ENCODE measurements at regions not wholly inside any gene's neighbourhood (a gene's known extent, or its start where the extent isn't known, plus 50 kb on each side); places are given as distances from the start of the nearest gene placed in this dataset.

- no peak overlapping the region for H3K4me3 ChIP-seq (ENCODE audit: low read depth, poor library complexity, severe bottlenecking)
- 30 to 35% methylated on average over 3 of the region's 3 CpGs for WGBS, 2 donors
- intact Hi-C loops (cut with DNase I; ENCODE audit: low total_unique reads), result no loop called here
- TF ChIP-seq CTCF (IDR thresholded peaks at IDR 0.05) (no peak), POLR2A (IDR thresholded peaks at IDR 0.05) (no peak)
- DNase-seq (ENCODE audit: low spot score in 2 of 2), result no peak
Measured at GRCh38 chr7:52021343-52021742, 704.7 kb upstream of the COBL start.

- H3K4me3 ChIP-seq (ENCODE audit: low read depth, poor library complexity, severe bottlenecking), result no peak overlapping the region
- 86 to 88% methylated on average over 3 of the region's 3 CpGs for WGBS, 2 donors
- TF ChIP-seq POLR2A (IDR thresholded peaks at IDR 0.05), result no peak
- no peak for TF ChIP-seq CTCF (IDR thresholded peaks at IDR 0.05)
- DNase-seq (ENCODE audit: low spot score in 2 of 2), result no peak
- intact Hi-C loops (cut with DNase I; ENCODE audit: low total_unique reads), result no loop called here
Measured at GRCh38 chr7:52018680-52019054, 702.1 kb upstream of the COBL start.

- intact Hi-C loops (cut with DNase I; ENCODE audit: low total_unique reads), result no loop called here
- 69 to 73% methylated on average over 8 of the region's 8 CpGs for WGBS, 2 donors
- no peak for TF ChIP-seq CTCF (IDR thresholded peaks at IDR 0.05)
- no peak for TF ChIP-seq POLR2A (IDR thresholded peaks at IDR 0.05)
Measured at GRCh38 chr7:52017802-52018679, 701.4 kb upstream of the COBL start.

GRCh38 chr7:52009181-52009580 lies 692.6 kb upstream of the COBL start:
- DNase-seq (ENCODE audit: low spot score in 2 of 2), result no peak
- no peak overlapping the region for H3K4me3 ChIP-seq (ENCODE audit: low read depth, poor library complexity, severe bottlenecking)
- intact Hi-C loops (cut with DNase I; ENCODE audit: low total_unique reads), result no loop called here
- WGBS, 2 donors, result 21 to 25% methylated on average over 1 of the region's 1 CpG
- TF ChIP-seq CTCF (IDR thresholded peaks at IDR 0.05) (no peak), POLR2A (IDR thresholded peaks at IDR 0.05) (no peak)

More at GRCh38 chr7:52017802-52018679, 701.4 kb upstream of the COBL start:
- H3K4me3 ChIP-seq (ENCODE audit: low read depth, poor library complexity, severe bottlenecking), result no peak overlapping the region
- no peak for DNase-seq (ENCODE audit: low spot score in 2 of 2)

- WGBS, 2 donors, result 79 to 88% methylated on average over 1 of the region's 1 CpG
- intact Hi-C loops (cut with DNase I; ENCODE audit: low total_unique reads), result no loop called here
- TF ChIP-seq POLR2A (IDR thresholded peaks at IDR 0.05) (no peak), CTCF (IDR thresholded peaks at IDR 0.05) (no peak)
- H3K4me3 ChIP-seq (ENCODE audit: low read depth, poor library complexity, severe bottlenecking), result no peak overlapping the region
- no peak for DNase-seq (ENCODE audit: low spot score in 2 of 2)
Measured at GRCh38 chr7:52006674-52007073, 690.1 kb upstream of the COBL start.

- intact Hi-C loops (cut with DNase I; ENCODE audit: low total_unique reads), result no loop called here
- TF ChIP-seq CTCF (IDR thresholded peaks at IDR 0.05), result no peak
- TF ChIP-seq POLR2A (IDR thresholded peaks at IDR 0.05), result no peak
- no peak for DNase-seq (ENCODE audit: low spot score in 2 of 2)
- H3K4me3 ChIP-seq (ENCODE audit: low read depth, poor library complexity, severe bottlenecking), result no peak overlapping the region
- WGBS, 2 donors, result 55 to 64% methylated on average over 4 of the region's 4 CpGs
Measured at GRCh38 chr7:52005613-52006012, 689.0 kb upstream of the COBL start.

Data from lower leg skin (tissue), 4 donors.